GM18502 (cell line): ENCODE measurements at regions not wholly inside any gene's neighbourhood (a gene's known extent, or its start where the extent isn't known, plus 50 kb on each side); places are given as distances from the start of the nearest gene placed in this dataset.
"Not testable (repeated sequence)": the region's sequence is repeated elsewhere in the genome, so short reads cannot be mapped to it uniquely, and the experiment has no call there.

Experiments
- ATAC-seq: cut with Tn5 transposase; IDR thresholded peaks from one replicate; pipeline ENCODE4 v1.9.1; 2021; ENCODE audit warnings: mild to moderate bottlenecking; ENCODE audit not compliant: unreplicated experiment, poor library complexity

DNA sequence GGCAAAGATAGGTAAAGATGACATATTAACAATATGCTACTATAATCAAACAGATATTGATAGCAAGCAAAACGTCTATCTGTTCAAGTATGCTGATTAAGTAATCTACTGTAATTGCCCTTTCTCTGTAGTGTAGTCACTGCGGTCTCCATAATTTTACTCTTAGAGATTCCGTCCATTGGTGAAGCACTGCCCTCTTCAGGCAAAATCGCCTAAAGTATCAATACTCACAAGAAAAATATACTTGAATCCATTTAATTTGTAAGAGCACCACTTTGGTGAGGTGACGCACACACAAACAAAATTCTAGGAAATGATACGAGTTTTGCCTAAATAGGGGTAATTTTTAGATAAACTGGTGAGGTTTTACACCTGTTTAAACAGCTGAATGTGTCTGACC is 434.6 kb upstream of the CHRM3 start:
- no peak for ATAC-seq

DNA sequence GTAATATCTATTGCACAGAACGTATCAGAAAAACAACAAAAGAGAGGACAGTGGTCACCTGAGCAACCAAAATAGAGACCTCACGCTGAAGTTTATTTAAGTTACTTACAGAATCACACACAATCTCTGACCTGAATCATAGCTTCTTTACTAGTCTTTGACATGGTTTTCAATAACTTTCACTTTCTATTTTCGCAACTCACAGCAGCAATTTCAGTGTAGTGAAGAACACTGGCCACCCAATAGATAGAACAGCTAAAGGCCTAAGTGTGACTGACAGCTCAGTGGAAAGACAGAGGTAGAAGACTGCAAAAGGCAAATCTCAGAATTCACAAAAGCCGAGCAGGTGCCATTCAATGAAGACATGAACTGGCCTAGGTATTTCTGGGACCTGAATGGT is 435.6 kb upstream of the CHRM3 start:
- no peak for ATAC-seq

DNA sequence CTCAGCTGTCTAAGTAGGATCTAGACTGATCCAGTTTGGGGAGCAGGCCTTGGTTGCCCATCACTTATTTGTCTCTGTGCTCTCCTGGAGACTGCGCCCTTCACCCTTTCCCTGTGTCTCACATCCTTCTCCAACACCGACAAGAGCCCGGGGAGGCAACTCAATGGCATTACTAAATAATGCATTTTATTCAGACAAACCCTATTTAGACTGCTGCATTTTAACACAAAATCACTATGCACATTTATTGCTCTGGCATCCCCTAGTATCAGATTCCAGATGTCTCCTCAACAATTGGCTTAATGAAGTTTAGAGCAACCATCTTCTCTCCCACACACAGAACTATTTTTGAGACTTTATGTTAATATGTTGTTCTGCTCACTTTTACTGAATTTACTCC is 436.4 kb upstream of the CHRM3 start:
- no peak for ATAC-seq

DNA sequence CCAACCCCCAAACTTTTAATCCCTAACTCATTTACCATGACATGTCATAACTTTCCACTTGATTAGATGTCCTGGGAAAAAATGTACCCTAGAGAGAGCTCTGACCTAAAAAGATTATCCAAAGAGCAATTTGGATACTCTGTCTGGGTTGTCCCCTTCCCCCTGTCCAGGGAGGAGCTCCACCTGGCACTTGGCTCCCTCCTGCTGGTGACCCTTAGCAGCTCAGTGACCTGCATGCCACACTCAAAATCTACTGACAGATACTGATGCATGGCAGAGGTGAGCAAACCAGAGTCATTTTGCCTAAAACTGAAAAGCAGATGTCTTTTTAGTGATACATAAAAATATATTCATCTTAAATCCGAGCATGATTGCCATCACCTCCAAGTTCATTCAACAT is 442.3 kb upstream of the CHRM3 start:
- ATAC-seq: no peak

DNA sequence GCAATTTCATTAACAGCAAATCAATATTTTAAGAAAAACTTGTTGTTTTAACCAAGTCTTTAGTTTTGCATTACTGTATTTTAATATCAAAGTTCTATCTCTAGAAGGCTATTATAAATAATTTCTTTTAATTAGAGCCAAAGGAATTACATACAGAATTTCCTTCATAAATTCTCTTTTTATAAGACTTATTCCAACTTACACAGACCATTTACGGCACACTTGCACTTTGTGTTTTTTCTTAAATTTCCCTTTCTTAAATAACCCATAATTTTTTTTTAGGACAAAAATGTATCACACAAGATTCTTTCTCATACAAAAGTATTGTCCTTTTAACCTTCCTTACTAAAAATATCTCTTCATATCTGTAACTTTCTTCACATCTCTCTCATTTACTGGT is 458.5 kb upstream of the CHRM3 start:
- ATAC-seq: no peak

DNA sequence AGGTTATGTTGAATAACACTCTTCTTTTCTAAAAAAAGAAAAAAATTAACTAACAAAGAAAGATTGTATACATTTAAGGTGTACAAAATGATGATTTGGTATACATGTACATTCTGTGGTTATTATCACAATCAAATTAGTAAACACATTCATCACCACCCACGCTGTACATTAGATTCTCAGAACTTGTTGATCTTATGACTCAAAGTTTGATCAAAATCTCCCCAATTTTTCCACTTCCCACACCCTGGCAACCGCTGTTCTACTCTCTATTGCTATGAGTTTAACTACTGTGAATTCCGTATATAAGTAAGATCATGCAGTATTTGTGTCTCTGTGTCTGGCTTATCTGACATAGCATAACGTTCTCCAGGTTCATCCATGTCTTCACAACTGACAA is 469.5 kb upstream of the CHRM3 start:
- ATAC-seq: no peak

DNA sequence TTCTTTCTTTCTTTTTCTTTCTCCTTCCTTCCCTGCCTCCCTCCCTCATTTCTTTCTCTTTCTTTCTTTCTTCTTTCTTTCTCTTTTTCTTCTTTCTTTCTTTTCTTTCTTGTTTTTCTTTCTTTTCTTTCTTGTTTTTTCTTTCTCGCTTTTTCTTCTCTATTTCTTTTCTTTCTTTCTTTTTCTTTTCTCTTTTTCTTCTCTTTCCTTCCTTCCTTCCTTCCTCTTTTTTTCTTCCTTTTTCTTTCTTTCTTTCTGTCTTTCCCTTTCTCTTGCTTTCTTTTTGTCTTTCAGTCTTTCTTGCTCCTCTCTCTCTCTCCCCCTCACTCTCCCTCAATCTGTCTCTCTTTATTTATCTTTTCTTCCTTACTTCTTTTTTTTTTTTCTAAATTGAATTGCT is 472.0 kb upstream of the CHRM3 start:
- no peak for ATAC-seq

DNA sequence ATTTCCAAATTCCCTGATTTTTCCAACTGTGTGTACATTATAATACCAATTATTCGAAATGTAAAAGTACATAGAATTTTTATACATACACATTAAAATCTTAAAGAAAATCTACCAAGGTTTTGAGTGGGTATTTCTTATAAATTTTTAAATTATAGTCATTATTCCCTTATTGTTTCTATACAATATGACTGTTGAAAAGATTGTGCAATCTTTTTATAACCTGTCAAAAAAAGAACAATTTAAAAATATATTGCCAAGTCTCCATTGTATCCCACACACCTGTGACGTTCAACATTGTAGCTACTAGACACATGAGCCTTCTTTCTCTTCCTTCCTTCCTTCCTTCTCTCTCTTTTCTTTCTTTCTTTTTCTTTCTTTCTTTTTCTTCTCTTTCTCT is 473.2 kb upstream of the CHRM3 start:
- ATAC-seq: no peak

DNA sequence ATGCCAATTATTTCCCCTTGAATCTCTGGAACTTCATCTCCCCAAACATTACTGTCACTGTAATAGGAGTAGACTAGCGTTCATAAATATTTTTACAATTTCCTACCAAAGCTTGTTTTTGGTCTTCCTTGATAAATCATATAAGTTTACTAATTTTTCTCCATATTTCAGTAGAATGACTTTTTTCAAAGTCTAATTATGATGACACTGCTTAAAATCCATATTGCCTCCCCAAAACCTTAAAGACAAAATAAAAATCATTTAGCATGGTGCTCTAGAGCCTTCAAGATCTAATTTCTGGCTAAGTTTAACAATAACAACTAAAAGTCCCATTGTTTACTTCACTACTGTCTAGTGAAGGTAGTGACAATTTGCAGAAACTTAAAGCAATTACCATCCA is 474.2 kb upstream of the CHRM3 start:
- no peak for ATAC-seq

DNA sequence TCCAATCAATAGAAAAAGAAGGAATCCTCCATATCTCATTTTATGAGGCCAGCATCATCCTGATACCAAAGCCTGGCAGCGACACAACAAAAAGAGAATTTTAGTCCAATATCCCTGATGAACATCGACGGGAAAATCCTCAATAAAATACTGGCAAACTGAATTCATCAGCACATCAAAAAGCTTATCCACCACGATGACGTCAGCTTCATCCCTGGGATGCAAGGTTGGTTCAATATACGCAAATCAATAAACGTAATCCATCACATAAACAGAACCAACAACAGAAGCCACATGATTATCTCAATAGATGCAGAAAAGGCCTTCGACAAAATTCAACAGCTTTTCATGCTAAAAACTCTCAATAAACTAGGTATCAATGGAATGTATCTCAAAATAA is 483.6 kb upstream of the CHRM3 start:
- ATAC-seq: not testable (repeated sequence)

DNA sequence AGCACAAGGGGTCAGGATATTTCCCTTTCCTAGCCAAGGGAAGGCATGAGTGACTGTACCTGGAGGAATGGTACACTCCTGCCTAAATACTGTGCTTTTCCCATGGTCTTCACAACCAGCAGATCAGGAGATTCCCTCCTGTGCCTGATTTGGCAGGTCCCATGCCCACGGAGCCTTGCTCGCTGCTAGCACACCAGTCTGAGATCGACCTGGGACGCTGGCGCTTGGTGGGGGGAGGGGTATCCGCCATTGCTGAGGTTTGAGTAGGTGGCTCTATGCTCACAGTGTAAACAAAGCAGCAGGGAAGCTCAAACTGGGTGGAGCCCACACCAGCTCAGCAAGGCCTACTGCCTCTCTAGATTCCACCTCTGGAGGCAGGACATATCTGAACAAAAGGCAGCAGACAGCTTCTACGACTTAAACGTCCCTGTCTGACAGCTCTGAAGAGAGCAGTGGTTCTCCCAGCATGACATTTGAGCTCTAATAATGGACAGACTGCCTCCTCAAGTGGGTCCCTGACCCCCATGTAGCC is 486.0 kb upstream of the CHRM3 start:
- ATAC-seq: no peak

DNA sequence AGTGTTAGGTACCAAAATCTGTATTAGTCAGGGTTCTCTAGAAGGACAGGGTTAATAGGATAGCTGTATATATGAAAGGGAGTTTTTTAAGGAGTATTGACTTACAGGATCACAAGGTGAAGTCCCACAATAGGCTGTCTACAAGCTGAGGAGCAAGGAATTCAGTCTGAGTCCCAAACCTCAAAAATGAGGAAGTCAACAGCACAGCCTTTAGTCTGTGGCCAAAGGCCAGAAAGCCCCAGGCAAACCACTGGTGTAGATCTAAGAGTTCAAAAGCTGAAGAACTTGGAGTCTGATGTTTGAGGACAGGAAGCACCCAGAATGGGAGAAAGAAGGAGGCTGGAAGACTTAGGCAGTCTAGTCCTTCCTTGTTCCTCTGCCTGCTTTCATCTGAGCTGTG is 487.5 kb upstream of the CHRM3 start:
- ATAC-seq: no peak

DNA sequence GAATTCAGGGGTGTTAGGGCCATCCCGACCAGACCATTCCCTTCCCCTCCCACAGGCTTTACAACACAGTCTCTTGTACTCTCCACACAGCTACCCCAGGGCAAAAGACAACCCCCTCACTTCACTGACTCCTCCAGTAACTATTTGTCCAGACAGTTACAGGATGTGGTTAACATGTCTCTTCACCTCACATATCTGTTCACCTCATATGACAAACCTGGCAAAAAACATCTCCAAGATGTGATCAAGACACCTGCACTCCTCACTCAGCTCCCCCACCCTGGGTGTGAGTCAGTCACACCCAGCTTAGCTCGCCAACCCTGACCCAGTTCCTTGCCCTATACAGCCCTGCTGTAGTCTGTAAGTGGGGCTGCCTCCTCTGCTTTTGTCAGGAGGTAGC is 490.5 kb upstream of the CHRM3 start:
- ATAC-seq: no peak

DNA sequence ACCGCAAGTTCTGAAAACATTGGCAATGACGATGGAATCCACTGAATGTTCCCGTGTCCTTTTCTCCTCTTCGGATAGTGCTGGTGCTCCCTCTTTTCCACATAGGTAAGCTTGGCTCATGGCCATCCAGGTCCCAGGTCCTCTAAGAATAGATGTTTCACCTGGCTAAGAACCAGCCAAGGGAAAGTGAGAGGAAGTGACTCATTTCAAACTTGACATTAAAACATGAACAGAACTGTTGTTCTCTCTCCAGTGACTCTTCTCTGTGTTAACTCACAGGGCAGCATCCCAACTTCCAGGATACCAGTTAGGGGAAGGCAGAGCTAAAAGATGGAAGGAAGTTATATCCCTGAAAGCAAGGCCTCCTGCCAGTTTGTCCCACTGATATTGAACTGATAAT is 493.8 kb upstream of the CHRM3 start:
- no peak for ATAC-seq

DNA sequence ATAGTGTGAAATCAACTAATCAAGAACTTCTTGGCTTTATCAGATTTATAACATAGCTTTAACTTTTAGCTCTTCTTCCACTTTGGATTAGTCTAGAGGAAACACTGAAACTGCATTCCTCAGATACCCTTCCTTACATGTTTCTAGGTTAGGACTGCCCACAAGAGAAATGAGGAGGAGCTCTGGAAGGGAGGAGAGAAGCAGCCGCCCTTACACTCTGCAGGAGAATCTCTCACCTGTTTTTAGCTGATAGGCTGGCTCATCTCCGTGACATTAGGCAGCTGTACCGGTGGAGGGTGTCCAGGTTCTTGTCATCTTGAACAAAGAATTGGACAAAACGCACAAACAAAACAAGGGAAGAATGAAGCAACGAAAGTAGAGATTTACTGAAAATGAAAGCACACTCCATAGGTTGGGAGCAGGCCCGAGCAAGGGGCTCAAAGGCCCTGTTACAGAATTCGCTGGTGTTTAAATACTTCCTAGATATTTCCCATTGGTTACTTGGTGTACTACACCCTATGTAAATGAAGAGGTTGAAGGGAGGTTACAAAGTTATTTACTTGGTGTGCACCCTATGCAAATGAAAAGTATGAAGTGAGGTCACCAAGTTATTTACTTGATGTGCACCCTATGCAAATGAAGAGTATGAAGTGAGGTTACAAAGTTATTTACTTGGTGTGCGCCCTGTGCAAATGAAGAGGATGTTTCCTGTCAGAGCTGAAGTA is 524.9 kb upstream of the CHRM3 start:
- ATAC-seq: no peak

DNA sequence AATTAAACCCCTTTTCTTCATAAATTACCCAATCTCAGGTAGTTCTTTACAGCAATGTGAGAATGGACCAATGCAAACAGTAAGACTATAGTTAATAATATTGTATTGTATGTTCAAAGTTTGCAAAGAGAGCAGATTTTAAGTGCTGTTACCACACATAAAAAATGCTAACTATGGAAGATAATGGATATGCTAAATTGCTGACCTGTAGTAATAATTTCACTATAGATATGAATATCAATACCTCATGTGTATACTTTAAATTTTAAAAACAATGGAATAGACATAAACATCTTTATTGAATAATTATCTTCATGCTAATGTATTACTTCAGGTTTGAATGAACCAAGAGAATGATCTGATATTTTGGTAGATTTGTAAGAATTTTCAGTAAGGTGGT is 552.4 kb upstream of the CHRM3 start:
- ATAC-seq: no peak

DNA sequence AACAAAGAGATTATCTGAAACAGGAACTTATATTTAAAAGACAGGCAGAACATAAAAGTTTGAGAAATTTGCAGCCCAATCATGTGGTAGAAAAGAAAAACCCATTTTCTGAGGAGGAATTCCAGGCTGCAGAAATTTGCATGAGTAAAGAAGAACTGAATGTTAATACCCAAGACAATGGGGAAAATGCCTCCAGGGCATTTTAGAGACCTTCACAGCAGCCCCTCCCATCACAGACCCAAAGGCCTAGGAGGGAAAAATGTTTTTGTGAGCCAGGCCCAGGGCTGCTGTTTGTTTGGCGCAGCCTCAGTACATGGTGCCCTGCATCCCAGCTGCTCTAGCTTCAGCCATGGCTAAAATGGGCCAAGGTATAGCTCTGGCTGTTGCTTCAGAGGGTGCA is 554.3 kb upstream of the CHRM3 start:
- no peak for ATAC-seq

DNA sequence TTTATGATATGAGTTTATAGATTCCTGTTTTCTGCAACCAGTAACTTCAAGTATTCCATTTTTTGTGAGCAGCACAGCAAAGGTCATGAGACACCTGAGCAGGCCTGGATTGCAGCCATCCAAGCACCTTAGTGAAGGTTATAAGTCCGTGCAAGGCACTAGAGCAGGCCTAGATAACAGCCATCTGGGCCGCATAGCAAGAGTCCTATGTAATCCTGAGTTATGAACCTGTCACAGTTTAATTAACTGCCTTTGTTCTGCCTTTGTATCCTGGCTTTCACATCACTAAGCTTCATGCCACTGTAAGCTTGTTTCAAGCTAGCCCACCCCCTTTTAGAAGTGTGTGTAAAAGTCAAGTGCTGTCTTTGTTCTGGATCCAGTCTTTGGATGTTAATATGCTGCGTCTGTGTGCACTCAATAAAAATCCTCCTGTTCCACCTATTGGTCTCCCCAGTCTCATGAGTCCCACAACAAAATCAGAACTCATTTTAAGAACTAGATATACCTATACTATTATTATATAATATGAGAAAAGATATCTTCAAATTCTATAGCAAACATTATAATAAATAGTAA is 556.2 kb upstream of the CHRM3 start:
- no peak for ATAC-seq

DNA sequence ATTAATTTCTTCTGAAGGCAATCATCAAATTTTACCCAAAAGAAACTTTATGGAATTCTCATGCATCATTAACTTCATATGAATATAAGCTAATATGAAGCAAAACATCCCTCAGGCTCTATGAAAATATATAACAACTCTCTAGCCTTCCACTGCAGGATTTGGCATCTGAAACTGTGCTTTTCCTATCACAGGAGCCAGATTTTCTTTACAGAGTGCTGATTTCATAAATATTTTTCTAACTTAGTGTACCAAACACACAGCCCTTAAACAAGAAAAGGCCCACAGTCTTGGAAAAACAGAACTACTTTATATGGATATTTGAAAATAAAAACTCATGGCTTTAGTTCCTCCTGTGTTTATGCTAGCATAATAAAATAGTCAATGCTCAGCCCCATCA is 559.5 kb upstream of the CHRM3 start:
- no peak for ATAC-seq

DNA sequence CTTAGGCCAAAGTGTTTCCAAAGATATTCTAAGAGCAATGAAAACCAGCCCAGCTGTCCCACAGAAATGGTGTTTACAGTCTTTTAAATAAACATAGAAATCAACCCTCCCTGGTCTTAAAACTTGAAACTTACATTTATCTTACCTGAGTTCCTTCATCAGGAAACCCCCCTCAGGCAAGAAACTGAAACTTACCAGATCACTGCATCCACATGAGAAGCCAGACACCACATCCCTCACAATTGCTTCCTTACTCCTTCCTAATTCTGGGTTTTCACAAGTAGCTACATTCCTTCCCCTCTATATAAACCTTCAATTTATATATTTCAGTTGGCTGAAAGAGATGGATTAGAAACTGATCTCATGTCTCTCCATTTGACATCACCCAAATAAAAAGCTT is 563.0 kb upstream of the CHRM3 start:
- no peak for ATAC-seq

DNA sequence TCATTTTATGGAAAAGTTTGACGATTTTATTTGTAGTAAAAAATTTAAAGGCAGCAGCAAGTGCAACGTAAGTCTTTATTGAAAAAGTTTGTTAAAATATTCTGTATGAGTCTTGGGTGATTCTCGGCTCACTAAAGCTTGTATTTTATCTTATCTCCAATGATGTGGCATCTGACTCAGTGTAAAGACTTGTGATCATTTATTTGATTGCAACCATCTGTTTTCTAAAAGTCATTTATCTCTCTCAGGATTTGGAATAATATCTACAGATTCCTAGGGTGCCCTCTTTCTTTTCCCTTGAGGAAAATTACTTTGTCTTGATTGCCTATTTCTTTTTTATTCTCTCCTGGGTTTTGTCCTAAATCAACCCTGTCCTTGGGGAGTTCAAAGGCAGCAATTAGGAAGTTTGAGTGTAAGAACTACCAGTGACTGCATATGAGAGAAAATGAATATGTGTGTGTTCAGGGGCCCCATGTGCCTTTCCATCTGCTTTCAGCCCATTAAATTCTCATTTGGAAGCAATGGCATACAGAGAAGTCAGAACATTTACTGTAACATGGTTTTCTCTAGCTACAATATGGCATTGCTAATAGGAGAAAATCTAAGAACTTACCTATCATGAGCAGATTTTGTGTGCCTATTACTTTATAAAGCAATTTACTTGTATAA is 575.0 kb upstream of the CHRM3 start:
- no peak for ATAC-seq

DNA sequence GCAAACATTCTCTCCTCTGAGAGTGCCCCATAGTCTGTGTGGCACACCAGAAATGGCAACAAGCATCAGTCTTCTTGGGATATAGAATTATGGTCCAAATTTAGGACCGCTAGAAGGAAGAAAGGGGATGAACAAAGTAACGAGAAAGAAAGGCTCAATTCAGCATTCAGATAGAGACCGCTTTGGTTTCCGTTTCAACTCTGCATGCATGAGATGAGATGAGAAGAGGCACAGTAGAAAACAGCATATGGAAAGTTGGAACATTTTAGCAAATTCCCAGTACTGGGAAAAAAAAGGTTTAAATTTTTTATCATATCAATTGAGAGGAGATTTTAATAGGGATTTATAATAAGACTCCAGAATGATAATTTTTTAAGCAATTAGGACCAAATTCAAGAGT is 595.5 kb upstream of the CHRM3 start:
- ATAC-seq: no peak
